T follicular helper cell (primary cell): ENCODE measurements at regions not wholly inside any gene's neighbourhood (a gene's known extent, or its start where the extent isn't known, plus 50 kb on each side); places are given as distances from the start of the nearest gene placed in this dataset.

ENCODE experiments used
- DNase-seq: peaks from one replicate; pipeline ENCODE4 v3.0.0-alpha.2; 2020; ENCODE audit warnings: low read depth

GRCh38 chr4:108567831-108568230 lies 52.5 kb upstream of the RPL34 start:
- no peak for DNase-seq

- DNase-seq, result no peak
These were observed 59.3 kb upstream of the RPL34 start for GRCh38 chr4:108561116-108561515.

- no peak for DNase-seq
These were observed 59.8 kb upstream of the RPL34 start for GRCh38 chr4:108560616-108561015.

GRCh38 chr4:108559911-108560310 lies 60.5 kb upstream of the RPL34 start:
- no peak for DNase-seq

GRCh38 chr4:108559068-108559793 lies 61.1 kb upstream of the RPL34 start:
- DNase-seq, result no peak

GRCh38 chr4:108556588-108557200 lies 63.7 kb upstream of the RPL34 start:
- DNase-seq, result no peak

- no peak for DNase-seq
These were observed 64.2 kb upstream of the RPL34 start for GRCh38 chr4:108556166-108556565.

GRCh38 chr4:108555701-108556100 lies 64.7 kb upstream of the RPL34 start:
- DNase-seq, result no peak

GRCh38 chr4:108547682-108548081 lies 72.7 kb upstream of the RPL34 start:
- no peak for DNase-seq

GRCh38 chr4:108546728-108547127 lies 73.6 kb upstream of the RPL34 start:
- no peak for DNase-seq

- DNase-seq, result no peak
These were observed 75.9 kb upstream of the RPL34 start for GRCh38 chr4:108544481-108544880.

GRCh38 chr4:108543359-108543968 lies 76.9 kb upstream of the RPL34 start:
- no peak for DNase-seq

- DNase-seq, result no peak
These were observed 79.8 kb upstream of the RPL34 start for GRCh38 chr4:108540536-108540935.

- DNase-seq, result no peak
These were observed 83.8 kb upstream of the RPL34 start for GRCh38 chr4:108536577-108536976.

- DNase-seq, result no peak
These were observed 84.6 kb upstream of the RPL34 start for GRCh38 chr4:108535757-108536156.

- no peak for DNase-seq
These were observed 86.5 kb upstream of the RPL34 start for GRCh38 chr4:108533876-108534275.

GRCh38 chr4:108533245-108533844 lies 87.0 kb upstream of the RPL34 start:
- DNase-seq, result no peak

- DNase-seq, result no peak
These were observed 87.6 kb upstream of the RPL34 start for GRCh38 chr4:108532738-108533137.

- no peak for DNase-seq
These were observed 88.2 kb upstream of the RPL34 start for GRCh38 chr4:108532187-108532586.

GRCh38 chr4:108531461-108531860 lies 88.9 kb upstream of the RPL34 start:
- DNase-seq, result no peak

GRCh38 chr4:108529984-108530905 lies 90.1 kb upstream of the RPL34 start:
- DNase-seq, result no peak

- DNase-seq, result no peak
These were observed 91.3 kb upstream of the RPL34 start for GRCh38 chr4:108529102-108529501.
